Neural progenitor cell (in vitro differentiated cells): ENCODE measurements at regions not wholly inside any gene's neighbourhood (a gene's known extent, or its start where the extent isn't known, plus 50 kb on each side); places are given as distances from the start of the nearest gene placed in this dataset.

Experiments used
- DNase-seq: peaks from one replicate; pipeline ENCODE4 v3.0.0-alpha.2; 2016; ENCODE audit warnings: low spot score
- H2AFZ ChIP-seq: fragments of 200-600 bp; sonication (generic); replicated peaks from 2 replicates; pipeline ENCODE4 v1.6.1; 2016; ENCODE audit warnings: antibody characterized with exemption
- H3F3A ChIP-seq: fragments of 200-600 bp; sonication (generic); 2 replicates; pipeline ENCODE4 v1.6.1; 2016; ENCODE audit warnings: antibody characterized with exemption, low read depth
- H3K27ac ChIP-seq: fragments of 200-600 bp; sonication (generic); 2 replicates; pipeline ENCODE4 v1.5.1; 2016; ENCODE audit warnings: mild to moderate bottlenecking
- H3K27me3 ChIP-seq: fragments of 200-600 bp; sonication (generic); 2 replicates; pipeline ENCODE4 v1.6.1; 2016; ENCODE audit warnings: mild to moderate bottlenecking, moderate library complexity
- H3K36me3 ChIP-seq: fragments of 200-600 bp; sonication (generic); 2 replicates; pipeline ENCODE4 v1.5.1; 2016
- H3K4me1 ChIP-seq: fragments of 200-600 bp; sonication (generic); 2 replicates; pipeline ENCODE4 v1.6.1; 2016; ENCODE audit warnings: mixed run types
- H3K4me2 ChIP-seq: fragments of 200-600 bp; sonication (generic); 2 replicates; pipeline ENCODE4 v1.6.1; 2016
- H3K4me3 ChIP-seq: fragments of 200-600 bp; sonication (generic); 2 replicates; pipeline ENCODE4 v1.5.1; 2016
- H3K79me2 ChIP-seq: fragments of 200-600 bp; sonication (generic); 2 replicates; pipeline ENCODE4 v1.6.1; 2016; ENCODE audit warnings: low read depth
- H3K9ac ChIP-seq: fragments of 200-600 bp; sonication (generic); 2 replicates; pipeline ENCODE4 v1.6.1; 2016
- H3K9me3 ChIP-seq: fragments of 200-600 bp; sonication (generic); 2 replicates; pipeline ENCODE4 v1.5.1; 2016; ENCODE audit warnings: low read depth
- H4K20me1 ChIP-seq: fragments of 200-600 bp; sonication (generic); 2 replicates; pipeline ENCODE4 v1.6.1; 2016; ENCODE audit warnings: low read depth
- H3K27ac Mint-ChIP-seq: 3 replicates; pipeline ENCODE4 v1.8.0; 2021; ENCODE audit warnings: mixed read lengths
- H3K27me3 Mint-ChIP-seq: 2 replicates; pipeline ENCODE4 v1.8.0; 2022; ENCODE audit warnings: low read depth, mild to moderate bottlenecking, inconsistent platforms, moderate library complexity, mixed read lengths; ENCODE audit not compliant: insufficient read depth
- H3K36me3 Mint-ChIP-seq: 3 replicates; pipeline ENCODE4 v1.8.0; 2021; ENCODE audit warnings: mixed read lengths
- H3K4me1 Mint-ChIP-seq: 3 replicates; pipeline ENCODE4 v1.8.0; 2021; ENCODE audit warnings: mixed read lengths
- H3K4me3 Mint-ChIP-seq: 3 replicates; pipeline ENCODE4 v1.8.0; 2021; ENCODE audit warnings: mild to moderate bottlenecking, moderate library complexity, mixed read lengths
- H3K9me3 Mint-ChIP-seq: 3 replicates; pipeline ENCODE4 v1.8.0; 2020; ENCODE audit warnings: mixed read lengths
- CTCF ChIP-seq: fragments of 200-600 bp; sonication (generic); IDR thresholded peaks from 2 replicates; pipeline ENCODE4 v1.5.1; 2017; ENCODE audit warnings: antibody characterized with exemption, mild to moderate bottlenecking
- EZH2 ChIP-seq: fragments of 200-600 bp; sonication (generic); IDR thresholded peaks from 2 replicates; pipeline ENCODE4 v1.6.1; 2017; ENCODE audit warnings: antibody characterized with exemption, mild to moderate bottlenecking, moderate library complexity
- EZH2phosphoT487 ChIP-seq: fragments of 200-600 bp; sonication (generic); IDR thresholded peaks from 2 replicates; pipeline ENCODE4 v1.6.1; 2017; ENCODE audit warnings: antibody characterized with exemption

- H3K4me3 Mint-ChIP-seq = no peak overlapping the region
- no peak for DNase-seq
- H2AFZ ChIP-seq = peak overlapping the region; percentile 22
- H3K27ac Mint-ChIP-seq = no peak overlapping the region
- no peaks in the 10 kb centered on the region for H3K27me3 ChIP-seq
- H4K20me1 ChIP-seq = no peaks in the 10 kb centered on the region
- H3F3A ChIP-seq = no peaks in the 10 kb centered on the region
- peaks cover 2% of the 10 kb centered on the region for H3K27me3 Mint-ChIP-seq
- no peaks in the 10 kb centered on the region for H3K9me3 Mint-ChIP-seq
- H3K9me3 ChIP-seq = no peaks in the 10 kb centered on the region
- H3K27ac ChIP-seq = no peak overlapping the region
- no peaks in the 10 kb centered on the region for H3K36me3 Mint-ChIP-seq
- no peak overlapping the region for H3K9ac ChIP-seq
- H3K4me2 ChIP-seq = no peak overlapping the region
- H3K4me1 Mint-ChIP-seq = no peaks in the 10 kb centered on the region
- no peaks in the 10 kb centered on the region for H3K36me3 ChIP-seq
- H3K4me1 ChIP-seq = no peaks in the 10 kb centered on the region
- no peak overlapping the region for H3K4me3 ChIP-seq
- H3K79me2 ChIP-seq = no peaks in the 10 kb centered on the region
- TF ChIP-seq CTCF = no peak
- TF ChIP-seq EZH2 = no peak
- no peak for TF ChIP-seq EZH2phosphoT487
These were observed 361.6 kb downstream of the RBM26 start for GRCh38 chr13:79044415-79044814.

GRCh38 chr13:79043208-79043607 is 362.8 kb downstream of the RBM26 start:
- Histone ChIP-seq H2AFZ (no peak overlapping the region), H3K4me1 (no peaks in the 10 kb centered on the region), H3K36me3 (no peaks in the 10 kb centered on the region), H3K27me3 (no peaks in the 10 kb centered on the region), H3K9ac (no peak overlapping the region), H3F3A (no peaks in the 10 kb centered on the region), H3K4me3 (no peak overlapping the region), H3K9me3 (no peaks in the 10 kb centered on the region), H3K4me2 (no peak overlapping the region), H4K20me1 (no peaks in the 10 kb centered on the region), H3K27ac (no peak overlapping the region), H3K79me2 (no peaks in the 10 kb centered on the region)
- Mint-ChIP-seq H3K36me3 (no peaks in the 10 kb centered on the region), H3K27me3 (peaks cover under 1% of the 10 kb centered on the region), H3K27ac (no peak overlapping the region), H3K4me1 (no peaks in the 10 kb centered on the region), H3K9me3 (no peaks in the 10 kb centered on the region), H3K4me3 (no peak overlapping the region)
- TF ChIP-seq EZH2phosphoT487 (no peak), CTCF (no peak), EZH2 (no peak)
- DNase-seq = no peak

- no peaks in the 10 kb centered on the region for H3K79me2 ChIP-seq
- H4K20me1 ChIP-seq = no peaks in the 10 kb centered on the region
- no peak overlapping the region for H2AFZ ChIP-seq
- no peak overlapping the region for H3K4me2 ChIP-seq
- no peak overlapping the region for H3K27ac ChIP-seq
- no peaks in the 10 kb centered on the region for H3K9me3 ChIP-seq
- no peak overlapping the region for H3K9ac ChIP-seq
- H3K27me3 ChIP-seq = no peaks in the 10 kb centered on the region
- no peaks in the 10 kb centered on the region for H3F3A ChIP-seq
- no peak for DNase-seq
- no peak for TF ChIP-seq CTCF
- no peak for TF ChIP-seq EZH2
- TF ChIP-seq EZH2phosphoT487 = no peak
- no peak overlapping the region for H3K4me3 ChIP-seq
- H3K4me1 ChIP-seq = no peaks in the 10 kb centered on the region
- H3K4me1 Mint-ChIP-seq = no peaks in the 10 kb centered on the region
- no peaks in the 10 kb centered on the region for H3K27me3 Mint-ChIP-seq
- H3K36me3 Mint-ChIP-seq = no peaks in the 10 kb centered on the region
- H3K36me3 ChIP-seq = no peaks in the 10 kb centered on the region
- no peak overlapping the region for H3K4me3 Mint-ChIP-seq
- no peak overlapping the region for H3K27ac Mint-ChIP-seq
- no peaks in the 10 kb centered on the region for H3K9me3 Mint-ChIP-seq
These were observed 368.9 kb downstream of the RBM26 start for GRCh38 chr13:79037197-79037596.

GRCh38 chr13:79034341-79034740 is 371.7 kb downstream of the RBM26 start:
- no peak overlapping the region for H3K4me3 Mint-ChIP-seq
- Histone ChIP-seq H3K36me3 (no peaks in the 10 kb centered on the region), H3K9ac (no peak overlapping the region), H3K27ac (no peak overlapping the region), H3K9me3 (no peaks in the 10 kb centered on the region), H3K27me3 (no peaks in the 10 kb centered on the region), H3K4me2 (no peak overlapping the region), H3K4me3 (no peak overlapping the region), H2AFZ (no peak overlapping the region), H3F3A (no peaks in the 10 kb centered on the region), H4K20me1 (no peaks in the 10 kb centered on the region), H3K4me1 (no peaks in the 10 kb centered on the region), H3K79me2 (no peaks in the 10 kb centered on the region)
- TF ChIP-seq EZH2 (no peak), CTCF (no peak), EZH2phosphoT487 (no peak)
- no peaks in the 10 kb centered on the region for H3K4me1 Mint-ChIP-seq
- DNase-seq = no peak
- H3K9me3 Mint-ChIP-seq = no peaks in the 10 kb centered on the region
- no peak overlapping the region for H3K27ac Mint-ChIP-seq
- no peaks in the 10 kb centered on the region for H3K27me3 Mint-ChIP-seq
- no peaks in the 10 kb centered on the region for H3K36me3 Mint-ChIP-seq
